HG03342 (cell line): ENCODE measurements at regions not wholly inside any gene's neighbourhood (a gene's known extent, or its start where the extent isn't known, plus 50 kb on each side); places are given as distances from the start of the nearest gene placed in this dataset.
"Not testable (repeated sequence)": the region's sequence is repeated elsewhere in the genome, so short reads cannot be mapped to it uniquely, and the experiment has no call there.

Experiments used
- ATAC-seq: cut with Tn5 transposase; IDR thresholded peaks from one replicate; pipeline ENCODE4 v1.9.1; 2021; ENCODE audit warnings: mild to moderate bottlenecking, moderate library complexity; ENCODE audit not compliant: unreplicated experiment

GRCh38 chr6:85135376-85136094, 314.3 kb upstream of the NT5E start:
- ATAC-seq: no peak

GRCh38 chr6:85134172-85134571, 315.7 kb upstream of the NT5E start:
- ATAC-seq: no peak

- no peak for ATAC-seq
Observed at GRCh38 chr6:85132091-85132490, 317.8 kb upstream of the NT5E start.

GRCh38 chr6:85130743-85131142, 319.1 kb upstream of the NT5E start:
- no peak for ATAC-seq

GRCh38 chr6:85129881-85130280, 320.0 kb upstream of the NT5E start:
- no peak for ATAC-seq

GRCh38 chr6:85128781-85129180, 321.1 kb upstream of the NT5E start:
- ATAC-seq: no peak

- not testable (repeated sequence) for ATAC-seq
Observed at GRCh38 chr6:85128256-85128655, 321.6 kb upstream of the NT5E start.

- ATAC-seq: no peak
Observed at GRCh38 chr6:85127696-85128243, 322.1 kb upstream of the NT5E start.

- no peak for ATAC-seq
Observed at GRCh38 chr6:85127168-85127498, 322.8 kb upstream of the NT5E start.

- ATAC-seq: no peak
Observed at GRCh38 chr6:85126485-85127167, 323.3 kb upstream of the NT5E start.

GRCh38 chr6:85125526-85125925, 324.4 kb upstream of the NT5E start:
- no peak for ATAC-seq

GRCh38 chr6:85124472-85125354, 325.2 kb upstream of the NT5E start:
- no peak for ATAC-seq

- no peak for ATAC-seq
Observed at GRCh38 chr6:85121158-85121557, 328.7 kb upstream of the NT5E start.

- no peak for ATAC-seq
Observed at GRCh38 chr6:85118652-85119235, 331.1 kb upstream of the NT5E start.

GRCh38 chr6:85118233-85118632, 331.6 kb upstream of the NT5E start:
- no peak for ATAC-seq

GRCh38 chr6:85116475-85116874, 333.4 kb upstream of the NT5E start:
- no peak for ATAC-seq

- ATAC-seq: no peak
Observed at GRCh38 chr6:85115876-85116275, 334.0 kb upstream of the NT5E start.

- ATAC-seq: no peak
Observed at GRCh38 chr6:85115376-85115775, 334.5 kb upstream of the NT5E start.

GRCh38 chr6:85114581-85114935, 335.3 kb upstream of the NT5E start:
- no peak for ATAC-seq

- ATAC-seq: no peak
Observed at GRCh38 chr6:85113934-85114580, 335.8 kb upstream of the NT5E start.

- ATAC-seq: no peak
Observed at GRCh38 chr6:85112540-85112939, 337.3 kb upstream of the NT5E start.
